22Rv1 (cell line): ENCODE measurements at regions not wholly inside any gene's neighbourhood (a gene's known extent, or its start where the extent isn't known, plus 50 kb on each side); places are given as distances from the start of the nearest gene placed in this dataset.

Experiments
- CTCF ChIP-seq: fragments of 450-650 bp; IDR thresholded peaks from 2 replicates; pipeline ENCODE4 v1.5.1; 2017; ENCODE audit warnings: mild to moderate bottlenecking
- ZFX ChIP-seq: fragments of 450-650 bp; IDR thresholded peaks from 2 replicates; pipeline ENCODE4 v1.6.1; 2017; ENCODE audit warnings: antibody characterized with exemption, borderline replicate concordance

- no peak for TF ChIP-seq CTCF
- no peak for TF ChIP-seq ZFX
Measured at GRCh38 chr7:108989319-108989718, 419.6 kb downstream of the DNAJB9 start.
